ENCODE measurements at regions not wholly inside any gene's neighbourhood (a gene's known extent, or its start where the extent isn't known, plus 50 kb on each side); places are given as distances from the start of the nearest gene placed in this dataset.

- no peaks in the 10 kb centered on the region for H3K27me3 ChIP-seq
- H3K9me3 ChIP-seq, result no peaks in the 10 kb centered on the region
- no peak overlapping the region for H3K4me3 ChIP-seq
- intact Hi-C loops (cut with DNase I), result no loop called here
- no peak for DNase-seq (ENCODE audit: low spot score in 2 of 2)
- no peak overlapping the region for H3K27ac ChIP-seq
- H3K4me1 ChIP-seq, result no peaks in the 10 kb centered on the region
- H3K36me3 ChIP-seq, result no peaks in the 10 kb centered on the region
- TF ChIP-seq CTCF (IDR thresholded peaks at IDR 0.05), result no peak
Measured at GRCh38 chr6:97703661-97704060, 420.6 kb upstream of the MMS22L start.

DNA sequence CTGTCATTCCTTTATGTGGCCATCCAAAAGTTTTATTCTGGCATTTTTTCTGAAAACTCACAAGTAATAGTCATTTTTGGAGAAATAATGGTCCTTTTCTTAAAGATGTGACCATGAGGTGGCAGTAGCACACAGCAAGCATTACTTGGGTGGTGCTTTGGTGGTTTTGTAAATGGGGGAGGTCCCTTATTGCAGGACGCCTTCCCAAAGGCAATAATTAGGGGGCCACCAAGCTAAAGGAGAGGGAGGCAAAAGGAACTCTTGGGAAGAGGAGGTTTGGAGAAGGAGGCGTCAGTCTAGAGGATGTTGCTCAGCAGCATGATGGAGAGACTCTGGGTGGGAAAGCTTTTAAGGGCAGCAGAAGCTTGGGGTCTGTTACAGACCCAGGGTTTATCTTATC, 422.6 kb upstream of the MMS22L start:
- Histone ChIP-seq H3K4me1 (no peaks in the 10 kb centered on the region), H3K36me3 (no peaks in the 10 kb centered on the region), H3K4me3 (no peak overlapping the region), H3K9me3 (no peaks in the 10 kb centered on the region), H3K27me3 (no peaks in the 10 kb centered on the region), H3K27ac (no peak overlapping the region)
- DNase-seq (ENCODE audit: low spot score in 2 of 2), result no peak
- intact Hi-C loops (cut with DNase I), result no loop called here
- TF ChIP-seq CTCF (IDR thresholded peaks at IDR 0.05), result no peak

DNA sequence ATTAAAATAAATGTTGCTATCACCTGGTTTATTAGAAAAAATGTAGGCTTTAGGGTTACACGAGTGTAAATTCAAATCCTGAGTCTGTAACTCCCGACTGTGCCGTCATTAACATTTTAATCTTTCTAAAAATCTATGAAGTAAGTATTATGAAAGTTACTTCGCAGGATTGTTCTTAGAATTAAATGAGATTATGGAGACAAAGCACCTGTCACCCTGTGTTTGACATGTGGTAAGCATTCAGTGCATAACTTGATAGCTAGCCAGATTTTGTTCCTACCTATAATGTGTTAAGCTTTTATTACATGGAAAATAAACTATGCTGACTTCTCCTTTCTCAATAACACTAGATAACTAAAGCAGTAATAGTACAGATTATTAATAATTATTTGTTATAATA, 429.7 kb upstream of the MMS22L start:
- DNase-seq (ENCODE audit: low spot score in 2 of 2), result no peak
- no peaks in the 10 kb centered on the region for H3K9me3 ChIP-seq
- no peaks in the 10 kb centered on the region for H3K27me3 ChIP-seq
- no peaks in the 10 kb centered on the region for H3K36me3 ChIP-seq
- intact Hi-C loops (cut with DNase I), result no loop called here
- H3K4me1 ChIP-seq, result no peaks in the 10 kb centered on the region
- no peak overlapping the region for H3K4me3 ChIP-seq
- H3K27ac ChIP-seq, result no peak overlapping the region
- no peak for TF ChIP-seq CTCF (IDR thresholded peaks at IDR 0.05)

DNA sequence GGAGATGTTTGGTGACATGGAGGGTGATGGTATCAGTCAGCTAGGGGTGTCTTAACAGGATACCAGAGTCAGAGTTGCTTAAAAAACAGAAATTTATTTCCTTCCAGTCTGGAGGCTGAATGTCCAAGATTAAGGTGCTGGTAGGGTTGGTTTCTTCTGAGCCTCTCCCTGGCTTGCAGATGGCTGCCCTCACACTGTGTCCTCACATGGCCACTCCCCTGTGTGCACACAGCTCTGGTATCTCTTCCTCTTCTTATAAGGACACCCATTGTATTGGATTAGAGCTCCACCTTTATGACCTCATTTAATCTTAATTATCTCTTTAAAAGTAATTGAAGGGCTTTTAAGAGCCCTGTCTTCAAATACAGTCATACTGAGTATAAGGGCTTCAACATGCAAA, 431.8 kb upstream of the MMS22L start:
- no peak for TF ChIP-seq CTCF (IDR thresholded peaks at IDR 0.05)
- Histone ChIP-seq H3K4me3 (no peak overlapping the region), H3K27ac (no peak overlapping the region), H3K4me1 (no peaks in the 10 kb centered on the region), H3K27me3 (no peaks in the 10 kb centered on the region), H3K9me3 (no peaks in the 10 kb centered on the region), H3K36me3 (no peaks in the 10 kb centered on the region)
- intact Hi-C loops (cut with DNase I), result no loop called here
- no peak for DNase-seq (ENCODE audit: low spot score in 2 of 2)

DNA sequence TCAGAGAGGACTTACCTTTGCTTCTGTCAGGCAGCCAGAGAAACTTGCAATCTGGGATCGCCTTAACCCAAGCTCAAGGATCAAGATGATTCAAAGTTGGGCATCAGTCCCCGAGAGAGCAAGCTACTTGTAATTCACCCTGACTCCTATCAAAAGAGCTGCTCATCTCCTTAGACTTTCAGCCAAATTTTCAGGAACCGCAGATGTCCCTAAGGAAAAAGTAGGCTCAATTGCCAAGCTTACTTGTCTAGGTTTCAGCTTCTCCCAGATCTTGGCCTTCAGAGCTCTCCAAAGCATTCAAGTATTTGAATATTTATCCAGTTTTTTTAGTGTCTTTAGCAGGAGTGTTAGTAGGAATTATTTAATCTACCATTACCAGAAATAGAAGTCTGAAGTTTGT, 434.1 kb upstream of the MMS22L start:
- Histone ChIP-seq H3K27me3 (no peaks in the 10 kb centered on the region), H3K9me3 (no peaks in the 10 kb centered on the region), H3K36me3 (no peaks in the 10 kb centered on the region), H3K4me1 (no peaks in the 10 kb centered on the region), H3K4me3 (no peak overlapping the region), H3K27ac (no peak overlapping the region)
- intact Hi-C loops (cut with DNase I), result no loop called here
- TF ChIP-seq CTCF (IDR thresholded peaks at IDR 0.05), result no peak
- no peak for DNase-seq (ENCODE audit: low spot score in 2 of 2)

DNA sequence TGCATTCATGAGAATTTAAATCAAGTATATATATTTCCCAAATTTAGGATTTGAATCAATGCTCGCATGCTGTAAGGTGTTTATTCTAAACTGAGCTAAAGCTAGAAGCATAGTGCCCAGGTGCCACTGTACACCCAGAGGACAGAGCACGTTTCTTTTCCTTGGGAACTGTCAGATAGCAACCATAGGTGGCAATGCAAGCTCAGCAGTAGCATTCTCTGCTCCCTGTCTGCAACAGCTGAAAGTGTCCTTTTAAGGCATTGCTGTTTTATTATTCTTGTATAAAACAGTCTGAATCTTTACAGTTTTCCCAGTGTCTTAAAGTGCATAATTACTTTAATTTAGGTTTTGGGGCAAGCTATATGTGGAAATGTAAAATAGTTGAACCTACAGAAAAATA, 443.4 kb upstream of the MMS22L start:
- Histone ChIP-seq H3K27me3 (no peaks in the 10 kb centered on the region), H3K9me3 (no peaks in the 10 kb centered on the region), H3K27ac (no peak overlapping the region), H3K36me3 (no peaks in the 10 kb centered on the region), H3K4me1 (no peaks in the 10 kb centered on the region), H3K4me3 (no peak overlapping the region)
- intact Hi-C loops (cut with DNase I), result no loop called here
- no peak for DNase-seq (ENCODE audit: low spot score in 2 of 2)
- no peak for TF ChIP-seq CTCF (IDR thresholded peaks at IDR 0.05)
